GM21423 (cell line): ENCODE measurements at regions not wholly inside any gene's neighbourhood (a gene's known extent, or its start where the extent isn't known, plus 50 kb on each side); places are given as distances from the start of the nearest gene placed in this dataset.
"Not testable (repeated sequence)": the region's sequence is repeated elsewhere in the genome, so short reads cannot be mapped to it uniquely, and the experiment has no call there.

Experiments used
- ATAC-seq: cut with Tn5 transposase; IDR thresholded peaks from one replicate; pipeline ENCODE4 v1.9.1; 2021; ENCODE audit warnings: mild to moderate bottlenecking, moderate library complexity; ENCODE audit not compliant: unreplicated experiment

DNA sequence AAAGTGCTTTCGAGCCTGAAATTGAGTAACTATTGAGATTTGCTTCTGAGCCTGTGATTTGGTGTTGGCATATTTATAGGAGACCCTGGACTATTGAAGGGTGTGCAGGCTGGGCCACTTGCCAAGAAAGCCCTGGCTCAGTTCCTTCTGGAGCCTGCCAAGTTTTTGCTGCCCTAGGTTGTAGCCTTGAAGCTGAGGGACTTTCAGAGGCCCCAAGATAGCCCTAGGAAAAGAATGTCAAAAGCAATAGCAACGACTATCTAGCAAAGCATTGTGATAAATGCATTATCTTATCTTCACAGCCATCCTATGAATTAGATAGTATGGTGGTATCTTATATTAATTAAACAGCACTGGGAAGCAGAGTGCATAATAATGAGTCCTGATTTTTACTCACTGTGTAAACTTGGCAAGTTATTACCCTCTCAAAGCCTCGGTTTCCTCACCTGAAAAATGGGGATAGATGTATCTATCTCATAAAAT lies 473.7 kb upstream of the PODXL start:
- no peak for ATAC-seq

DNA sequence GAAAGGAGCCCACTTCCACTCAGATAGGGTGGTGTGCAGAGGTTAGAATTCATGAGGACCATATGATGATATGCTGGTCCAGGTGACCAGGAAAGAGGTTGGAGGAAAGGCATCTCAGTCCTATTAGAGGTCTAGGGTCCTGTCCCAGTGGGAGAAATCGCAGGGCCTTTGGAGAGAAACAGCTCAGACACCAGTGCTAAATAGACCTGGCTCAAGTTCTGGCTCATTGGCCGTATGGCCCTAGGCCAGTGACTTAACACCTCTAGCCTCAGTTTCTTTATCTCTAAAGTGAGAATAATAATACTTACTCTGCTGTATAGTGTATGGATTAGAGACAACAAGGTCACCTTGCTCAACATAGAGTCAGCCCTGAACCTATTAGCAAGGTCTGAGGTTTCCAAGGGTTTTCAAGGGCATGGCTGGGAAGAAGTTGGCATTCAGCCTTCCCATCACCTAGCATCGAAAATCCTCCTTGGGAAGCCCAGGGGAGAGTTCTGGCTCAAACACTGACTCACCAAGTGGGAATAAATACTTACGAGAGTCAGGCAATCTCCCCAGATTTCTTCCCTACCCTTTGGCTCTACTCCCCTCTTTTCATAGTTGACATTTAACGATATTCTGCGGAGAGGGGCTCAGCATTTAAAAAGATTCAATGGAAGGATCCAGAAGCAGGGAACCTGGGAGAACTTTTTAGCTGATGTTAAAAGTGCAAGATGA lies 473.1 kb upstream of the PODXL start:
- no peak for ATAC-seq

DNA sequence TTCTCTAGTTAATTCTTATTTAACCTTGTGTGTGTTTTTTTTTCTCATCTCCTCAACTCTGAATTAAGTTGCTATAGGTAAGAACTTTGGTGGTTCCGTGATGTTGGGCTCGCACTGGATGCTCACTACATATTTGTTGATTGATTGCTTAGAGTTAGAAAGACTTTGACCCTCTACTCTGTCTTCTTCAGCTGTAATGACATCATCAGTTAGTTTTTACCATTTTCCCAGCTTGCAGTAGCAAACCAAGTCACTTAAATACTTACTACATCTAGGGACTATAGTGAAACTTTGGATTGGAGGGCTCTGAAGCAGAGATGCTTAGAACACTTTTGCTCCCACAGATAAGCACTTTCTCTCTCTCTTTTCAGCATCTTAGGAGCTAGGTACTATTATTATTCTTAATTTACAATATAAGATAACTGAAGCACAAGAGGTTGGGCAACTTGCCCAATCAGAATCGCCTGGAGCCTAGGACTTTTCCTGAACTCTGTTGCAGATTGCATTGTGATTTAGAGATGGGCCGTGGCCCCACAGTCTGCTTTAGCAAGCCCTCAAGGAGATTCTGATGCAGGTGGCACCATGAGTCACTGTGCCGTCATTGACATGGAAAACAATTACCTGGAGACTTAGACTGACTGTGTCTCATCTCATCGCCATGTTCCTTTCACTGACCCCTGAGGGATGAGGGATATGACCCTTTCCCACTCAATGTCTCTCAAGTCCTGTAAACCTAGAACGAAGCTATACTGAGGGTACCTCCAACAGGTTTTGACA lies 471.9 kb upstream of the PODXL start:
- no peak for ATAC-seq

DNA sequence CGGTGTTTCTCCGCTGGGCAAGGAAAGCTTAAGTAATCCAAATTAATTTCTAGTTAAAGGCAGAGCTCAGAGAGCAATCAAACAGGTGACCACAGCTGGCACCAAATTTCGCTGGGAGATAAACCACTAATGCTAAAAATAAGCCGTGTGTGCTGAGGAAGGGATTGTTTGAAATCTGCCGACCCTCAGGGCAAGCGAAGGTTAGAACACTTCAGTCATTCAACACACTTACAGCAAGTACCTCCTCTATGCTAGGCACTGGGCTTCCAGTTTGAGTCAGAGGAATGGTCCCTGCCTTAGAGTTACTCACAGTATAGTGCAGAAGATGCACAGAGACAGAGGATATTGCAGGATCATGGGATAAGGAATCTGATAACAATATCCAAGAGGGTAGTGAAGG lies 467.9 kb upstream of the PODXL start:
- no peak for ATAC-seq

DNA sequence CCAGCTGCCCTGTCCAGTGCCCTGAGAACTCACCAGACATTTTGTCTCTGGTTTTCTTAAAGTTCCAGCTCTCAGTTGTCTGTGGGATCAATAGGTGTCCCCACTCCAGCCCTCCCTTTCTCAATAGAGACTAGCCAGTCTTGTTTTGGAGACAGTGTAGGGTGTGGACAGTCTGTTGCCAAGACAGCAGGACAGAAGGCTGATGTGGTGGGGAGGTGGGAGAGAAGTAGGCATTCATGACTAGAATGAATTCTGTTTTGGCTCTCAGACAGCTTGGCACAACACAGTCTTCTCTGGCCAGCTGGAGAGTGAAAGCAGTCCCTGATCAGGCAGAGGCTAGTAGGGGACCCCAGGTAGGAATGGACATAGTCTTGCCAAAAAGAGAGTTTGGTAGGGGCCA lies 467.0 kb upstream of the PODXL start:
- ATAC-seq = no peak

DNA sequence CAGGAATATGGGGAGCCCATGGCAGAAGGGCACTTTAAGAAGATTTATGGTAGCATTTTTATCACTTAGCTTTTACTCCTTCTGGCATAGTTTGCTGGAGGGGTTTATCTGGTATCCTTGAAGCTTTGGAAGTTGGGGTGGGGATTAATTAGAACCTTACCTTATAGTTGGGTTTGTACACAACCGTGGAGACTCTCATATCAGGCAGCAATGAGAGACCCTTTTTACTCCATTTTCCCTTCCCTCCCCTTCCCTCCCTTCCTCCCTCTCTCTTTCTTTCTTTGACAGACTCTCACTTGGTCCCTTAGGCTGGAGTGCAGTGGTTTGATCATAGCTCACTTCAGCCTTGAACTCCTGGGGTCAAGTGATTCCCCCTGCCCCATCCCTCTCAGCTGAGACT lies 465.8 kb upstream of the PODXL start:
- ATAC-seq = no peak

DNA sequence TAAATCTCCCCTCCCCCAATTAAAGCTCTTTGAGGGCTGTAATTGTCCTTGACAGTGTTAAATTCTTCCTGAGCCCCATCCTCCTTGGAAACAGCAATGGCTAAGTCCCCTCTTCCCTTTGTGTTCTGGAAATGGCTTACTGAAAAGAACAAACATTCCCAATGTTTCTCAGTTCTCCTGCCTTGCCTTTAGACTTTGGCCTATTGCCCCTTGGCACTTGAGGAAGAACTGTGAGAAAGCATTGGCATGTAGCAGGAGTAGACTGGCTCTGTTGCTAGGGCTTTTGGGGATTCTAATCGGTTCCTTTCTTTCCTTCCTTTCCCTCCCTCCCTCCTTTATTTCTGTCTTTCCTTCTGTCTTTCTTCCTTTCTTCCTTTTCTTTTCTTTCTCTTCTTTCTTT lies 463.3 kb upstream of the PODXL start:
- no peak for ATAC-seq

DNA sequence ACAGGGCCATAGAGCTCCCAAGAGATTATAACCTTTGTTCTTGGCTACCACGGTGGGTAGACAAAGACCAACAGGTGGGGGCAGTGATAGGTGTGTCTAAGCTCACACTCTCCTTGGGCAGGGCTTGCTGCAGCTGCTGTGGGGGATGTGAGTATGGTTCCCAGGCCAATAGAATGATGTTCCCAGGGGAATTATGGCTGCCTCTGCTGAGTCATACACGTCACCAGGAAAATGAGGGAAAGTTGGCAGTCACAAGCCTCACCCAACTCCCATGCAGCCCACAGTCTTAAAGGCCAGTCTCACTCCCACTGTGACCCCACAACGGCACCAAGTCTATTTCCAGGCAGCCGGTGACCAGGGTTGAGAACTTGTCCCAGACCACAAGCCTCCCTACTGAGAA lies 453.4 kb upstream of the PODXL start:
- ATAC-seq = no peak

DNA sequence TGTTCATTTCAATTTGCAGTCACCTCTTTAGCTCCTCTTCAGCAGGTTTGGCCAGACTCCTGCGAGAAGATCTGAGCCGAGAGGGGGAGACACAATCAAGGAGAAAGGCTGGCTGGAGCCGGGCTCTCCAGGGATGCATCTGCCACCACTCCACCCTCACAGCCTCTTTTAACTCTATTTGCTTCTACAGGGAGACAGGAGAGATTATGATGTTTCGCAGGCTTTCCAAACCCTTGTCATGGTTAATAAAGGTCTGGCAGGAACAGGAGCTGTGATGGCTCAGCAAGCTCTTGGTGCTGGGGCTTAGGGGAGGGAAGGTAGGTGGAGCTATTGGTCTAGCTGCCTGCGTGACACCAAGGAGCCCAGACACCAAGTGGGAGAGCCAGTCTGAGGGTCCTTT lies 448.1 kb upstream of the PODXL start:
- ATAC-seq = no peak

DNA sequence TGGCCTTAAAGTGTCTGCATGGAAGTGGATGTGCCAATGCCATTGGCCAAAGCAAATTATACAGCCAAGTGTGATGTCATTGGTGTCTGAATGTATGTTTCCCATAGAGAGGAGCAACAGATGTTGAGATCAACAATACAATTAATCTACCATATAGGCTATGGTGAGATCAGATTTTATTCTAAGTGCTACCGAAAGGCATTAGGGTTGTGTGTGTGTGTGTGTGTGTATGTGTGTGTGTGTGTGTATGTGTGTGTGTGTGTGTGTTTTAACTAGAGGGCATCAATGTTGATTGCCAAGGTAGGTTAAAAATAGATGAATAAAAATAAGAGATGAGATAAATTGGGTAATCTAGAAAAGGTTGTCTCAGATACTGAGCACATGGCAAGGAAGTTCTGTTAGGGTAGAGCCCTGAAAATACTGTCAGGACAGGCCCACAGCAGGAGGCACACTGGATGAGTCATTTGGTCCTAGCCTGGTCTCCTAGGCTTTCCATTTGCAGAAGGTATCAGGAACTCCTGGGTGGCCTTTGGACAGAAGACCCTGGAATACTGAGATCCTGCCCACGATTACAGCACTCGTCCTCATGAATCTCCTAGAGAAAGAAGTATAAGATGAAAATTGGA lies 446.0 kb upstream of the PODXL start:
- ATAC-seq = no peak

DNA sequence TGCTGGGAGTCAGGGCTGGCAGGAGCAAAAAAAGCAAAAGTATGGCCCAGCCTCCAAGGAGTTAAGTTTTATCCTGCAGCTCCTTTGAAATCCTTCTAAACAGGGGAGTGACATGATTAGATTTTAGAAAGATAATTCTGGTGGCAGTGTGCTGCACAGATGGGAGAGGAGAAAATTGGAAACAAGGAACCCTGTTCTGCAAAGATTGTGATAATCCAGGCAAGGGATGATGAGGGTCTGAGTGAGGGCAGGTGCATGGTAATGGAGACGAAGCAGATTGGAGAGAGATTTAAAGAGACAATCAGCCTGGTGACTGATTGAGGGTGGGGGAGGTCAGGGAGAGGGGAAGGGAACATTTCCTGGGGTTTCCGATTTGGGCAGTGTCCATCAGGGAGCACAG lies 444.7 kb upstream of the PODXL start:
- ATAC-seq = no peak

DNA sequence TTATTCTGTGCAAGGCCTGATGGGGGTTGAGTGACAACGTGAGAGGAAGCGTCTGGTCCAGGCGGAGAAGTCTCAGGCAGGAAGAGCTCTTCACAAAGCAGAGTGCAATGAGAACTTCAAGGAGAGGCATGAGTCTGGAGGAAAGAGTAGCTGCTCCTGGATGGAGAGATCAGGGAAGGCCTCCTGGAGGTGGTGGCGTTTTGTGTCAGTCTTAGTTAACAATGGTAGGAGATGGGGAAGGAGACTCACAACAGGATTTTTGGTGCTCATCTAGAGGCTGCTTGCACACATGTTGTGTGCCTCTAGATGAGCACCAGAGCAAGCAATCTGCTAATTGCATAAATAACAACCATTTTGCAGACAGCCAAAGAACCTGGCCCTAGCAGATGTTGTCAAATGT lies 442.8 kb upstream of the PODXL start:
- ATAC-seq = no peak

DNA sequence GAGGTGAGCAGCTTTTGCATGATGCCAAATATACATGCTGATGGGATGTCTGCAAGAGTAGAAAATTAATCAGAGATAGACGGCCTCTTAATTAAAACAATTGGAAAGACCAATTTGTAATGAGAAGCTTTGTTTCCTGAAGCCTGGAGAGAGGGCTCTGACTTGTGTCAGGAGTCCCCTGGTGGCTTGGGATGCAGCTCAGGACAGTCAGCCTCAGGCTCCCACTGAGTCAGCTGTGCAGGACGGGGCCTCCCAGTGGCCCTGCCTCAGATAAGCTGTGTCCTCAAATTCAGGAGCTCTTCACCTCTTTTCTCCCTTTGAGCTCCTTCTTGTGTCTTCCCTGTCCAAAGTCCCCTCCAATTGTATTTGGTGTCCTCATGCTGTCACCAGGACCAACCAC lies 438.9 kb upstream of the PODXL start:
- no peak for ATAC-seq

DNA sequence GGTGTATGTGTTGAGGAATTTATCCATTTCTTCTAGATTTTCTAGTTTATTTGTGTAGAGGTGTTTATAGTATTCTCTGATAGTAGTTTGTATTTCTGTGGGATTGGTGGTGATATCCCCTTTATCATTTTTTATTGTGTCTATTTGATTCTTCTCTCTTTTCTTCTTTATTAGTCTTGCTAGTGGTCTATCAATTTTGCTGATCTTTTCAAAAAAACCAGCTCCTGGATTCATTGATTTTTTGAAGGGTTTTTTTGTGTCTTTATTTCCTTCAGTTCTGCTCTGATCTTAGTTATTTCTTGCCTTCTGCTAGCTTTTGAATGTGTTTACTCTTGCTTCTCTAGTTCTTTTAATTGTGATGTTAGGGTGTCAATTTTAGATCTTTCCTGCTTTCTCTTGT lies 424.6 kb upstream of the PODXL start:
- ATAC-seq = not testable (repeated sequence)

DNA sequence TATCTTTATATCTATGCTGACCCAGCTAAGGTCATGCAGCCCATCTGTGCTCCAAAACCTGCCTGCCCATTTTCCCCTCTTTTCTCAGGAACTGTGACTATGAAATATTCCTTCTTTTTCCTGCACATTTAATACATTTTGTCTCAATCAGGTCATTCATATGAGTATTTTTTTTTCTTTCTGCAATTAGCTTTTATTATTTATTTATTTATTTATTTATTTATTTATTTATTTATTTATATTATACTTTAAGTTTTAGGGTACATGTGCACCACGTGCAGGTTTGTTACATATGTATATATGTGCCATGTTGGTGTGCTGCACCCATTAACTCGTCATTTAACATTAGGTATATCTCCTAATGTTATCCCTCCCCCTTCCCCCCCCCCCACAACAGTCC lies 421.7 kb upstream of the PODXL start:
- not testable (repeated sequence) for ATAC-seq

DNA sequence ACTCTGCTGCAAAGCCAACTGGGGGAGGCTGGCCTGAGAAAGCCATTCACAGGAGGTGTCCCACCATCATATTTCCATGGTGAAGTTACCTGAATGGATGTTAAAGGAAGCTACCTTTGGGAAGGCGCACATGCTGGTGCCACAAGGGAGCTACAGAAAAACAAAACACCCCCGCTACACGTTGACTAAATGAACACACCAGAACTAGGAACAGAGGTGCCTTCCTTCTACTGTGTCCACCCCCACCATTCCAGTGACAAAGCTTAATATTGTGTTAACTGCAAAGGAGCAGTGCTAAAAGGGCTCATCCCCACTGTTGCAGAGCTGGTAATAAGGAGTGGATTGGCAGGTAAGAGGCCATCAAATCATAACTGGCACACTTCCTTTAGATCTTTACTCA lies 420.0 kb upstream of the PODXL start:
- no peak for ATAC-seq

DNA sequence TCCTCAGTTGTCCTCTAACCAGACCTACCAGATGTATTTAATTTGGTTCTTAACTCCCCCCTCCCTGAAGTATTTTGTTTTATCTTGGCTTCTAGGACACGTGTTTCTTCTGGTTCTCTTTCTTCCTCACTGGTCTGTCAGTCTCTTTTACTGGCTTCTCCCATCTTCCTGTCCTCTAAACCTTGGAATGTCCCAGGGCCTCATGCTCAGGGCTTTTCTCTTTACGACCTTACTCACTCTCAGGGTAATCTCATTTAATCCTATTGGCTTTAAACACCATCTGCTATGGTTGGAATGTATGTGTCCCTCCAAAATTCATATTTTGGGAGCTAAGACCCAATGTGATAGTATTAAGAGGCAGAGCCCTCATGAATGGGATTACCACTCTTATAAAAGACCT lies 418.2 kb upstream of the PODXL start:
- ATAC-seq = no peak

DNA sequence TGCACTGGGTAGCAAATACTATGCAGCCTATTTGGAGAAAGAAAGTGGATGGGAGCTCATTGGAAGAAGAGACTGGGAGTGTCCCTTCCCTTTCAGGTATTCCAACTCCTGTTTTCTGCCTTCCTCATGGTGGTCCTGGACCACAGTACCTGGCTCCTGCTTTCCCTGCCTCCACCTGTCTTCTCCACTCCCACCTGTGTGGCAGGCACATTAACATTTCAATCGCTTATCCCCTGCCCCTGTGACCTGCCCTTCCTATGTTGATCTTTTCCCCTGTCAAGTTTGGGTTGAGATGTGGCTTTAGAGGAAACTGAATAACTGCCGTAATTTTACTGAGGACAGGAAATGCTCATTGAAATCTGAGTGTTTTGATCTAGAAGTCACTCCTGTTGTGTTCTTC lies 415.8 kb upstream of the PODXL start:
- no peak for ATAC-seq

DNA sequence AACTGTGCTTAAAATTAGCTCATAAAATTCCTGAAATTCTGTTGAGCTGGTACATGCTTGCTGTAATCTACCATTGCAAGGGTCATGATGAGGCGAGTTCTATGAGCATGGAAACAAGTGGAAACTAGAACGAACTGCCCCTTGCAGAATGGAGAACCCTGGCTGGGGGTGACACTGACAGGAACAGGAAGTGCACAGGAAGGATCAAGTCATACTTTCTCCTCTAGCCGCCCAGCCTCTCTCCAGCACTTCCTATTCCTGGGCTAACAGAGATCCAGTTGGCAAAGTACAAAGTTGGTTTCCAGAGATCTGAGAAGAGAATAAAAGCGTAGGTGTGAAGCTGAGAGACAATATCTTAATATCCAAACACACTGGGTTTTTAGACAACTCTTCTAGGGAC lies 414.2 kb upstream of the PODXL start:
- no peak for ATAC-seq

DNA sequence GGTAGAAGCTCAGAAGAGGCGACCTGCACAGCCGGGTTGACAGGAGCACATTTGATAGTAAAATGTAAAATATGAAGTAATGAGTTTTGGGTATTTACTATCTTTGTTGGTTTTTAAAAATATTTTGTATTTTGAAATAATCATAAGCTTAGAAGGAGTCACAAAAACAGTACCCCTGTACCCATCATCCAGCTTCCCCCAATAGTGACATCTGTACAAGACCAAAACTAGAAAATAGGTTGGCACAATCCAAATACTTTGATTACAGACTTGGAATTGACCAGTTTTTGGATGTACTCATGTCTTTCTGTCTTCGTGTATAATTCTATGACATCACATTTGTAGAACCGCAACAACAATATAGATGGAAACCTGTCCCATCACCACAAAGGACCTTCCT lies 413.1 kb upstream of the PODXL start:
- no peak for ATAC-seq

DNA sequence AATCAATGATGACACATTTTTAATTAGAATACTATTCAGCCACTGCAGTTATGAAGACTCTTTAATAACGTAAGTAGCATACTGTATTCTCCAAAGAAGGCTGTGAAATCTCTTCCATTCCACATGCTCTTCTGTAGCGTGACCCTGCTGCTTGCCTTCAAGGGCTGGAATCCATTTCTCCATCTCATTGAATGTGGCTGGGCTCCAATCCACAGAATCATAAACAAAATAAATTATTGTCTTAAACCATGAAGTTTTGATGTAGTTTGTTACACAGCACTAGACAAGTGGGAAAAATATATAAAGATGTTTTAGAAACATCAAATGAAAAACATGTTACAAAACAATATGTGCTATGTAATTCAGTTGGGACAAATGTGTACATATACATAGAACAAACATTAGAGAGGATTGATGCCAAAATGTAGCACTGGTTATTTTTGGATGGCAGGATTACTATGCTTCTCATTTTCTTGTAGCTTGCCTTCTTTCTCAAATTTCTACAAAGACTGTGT lies 410.8 kb upstream of the PODXL start:
- no peak for ATAC-seq

DNA sequence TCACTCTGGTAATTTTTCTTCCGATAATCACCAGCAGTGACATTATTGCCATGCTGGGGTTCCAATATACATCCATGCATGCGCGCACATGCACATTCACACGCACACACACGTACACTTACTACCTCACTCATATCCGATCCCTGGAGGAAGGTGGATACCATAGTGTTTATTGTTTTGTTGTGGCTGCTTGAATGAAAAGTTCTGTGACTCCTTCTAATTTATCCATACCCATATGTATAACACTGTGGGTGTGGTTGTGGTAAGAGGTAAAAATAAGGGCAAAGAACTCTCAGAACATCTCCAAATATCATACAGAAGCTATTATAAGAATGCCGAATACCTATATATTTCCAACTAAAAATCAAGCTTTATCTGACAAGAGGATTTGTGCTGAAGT lies 407.8 kb upstream of the PODXL start:
- no peak for ATAC-seq
